Smooth muscle cell (in vitro differentiated cells): ENCODE measurements at regions not wholly inside any gene's neighbourhood (a gene's known extent, or its start where the extent isn't known, plus 50 kb on each side); places are given as distances from the start of the nearest gene placed in this dataset.
A peak's percentile ranks its signal among the peaks of the same experiment; 100 is the strongest.

ENCODE experiments used
- DNase-seq: peaks from one replicate; lab custom pipeline; 2025; ENCODE audit not compliant: unreplicated experiment; lab: John Stamatoyannopoulos, UW
- H2AFZ ChIP-seq: fragments of 200-600 bp; sonication (generic); 2 replicates; pipeline ENCODE4 v1.6.0; 2016; ENCODE audit warnings: antibody characterized with exemption, low read depth, mild to moderate bottlenecking
- H3F3A ChIP-seq: fragments of 200-600 bp; sonication (generic); 2 replicates; pipeline ENCODE4 v1.6.0; 2017; ENCODE audit warnings: antibody characterized with exemption, low read depth
- H3K27ac ChIP-seq: fragments of 200-600 bp; sonication (generic); 2 replicates; pipeline ENCODE4 v1.5.1; 2016; ENCODE audit warnings: low read depth, mild to moderate bottlenecking
- H3K27me3 ChIP-seq: fragments of 200-600 bp; sonication (generic); 2 replicates; pipeline ENCODE4 v1.6.1; 2016; ENCODE audit warnings: low read depth, mild to moderate bottlenecking
- H3K36me3 ChIP-seq: fragments of 200-600 bp; sonication (generic); 2 replicates; pipeline ENCODE4 v1.5.1; 2016; ENCODE audit warnings: low read depth
- H3K4me1 ChIP-seq: fragments of 200-600 bp; sonication (generic); 2 replicates; pipeline ENCODE4 v1.5.1; 2016; ENCODE audit warnings: low read depth
- H3K4me2 ChIP-seq: fragments of 200-600 bp; sonication (generic); 2 replicates; pipeline ENCODE4 v1.6.0; 2016; ENCODE audit warnings: mild to moderate bottlenecking
- H3K4me3 ChIP-seq: fragments of 200-600 bp; sonication (generic); 2 replicates; pipeline ENCODE4 v1.5.1; 2016; ENCODE audit warnings: mild to moderate bottlenecking
- H3K79me2 ChIP-seq: fragments of 200-600 bp; sonication (generic); 2 replicates; pipeline ENCODE4 v1.6.0; 2016; ENCODE audit warnings: low read depth, mild to moderate bottlenecking
- H3K9ac ChIP-seq: fragments of 200-600 bp; sonication (generic); 2 replicates; pipeline ENCODE4 v1.6.0; 2016; ENCODE audit warnings: low read depth
- H3K9me3 ChIP-seq: fragments of 200-600 bp; sonication (generic); replicated peaks from 2 replicates; pipeline ENCODE4 v1.5.1; 2016; ENCODE audit warnings: low read depth
- H4K20me1 ChIP-seq: fragments of 200-600 bp; sonication (generic); 2 replicates; pipeline ENCODE4 v1.6.0; 2016; ENCODE audit warnings: low read depth
- WGBS: methylation state at CpG from one replicate; pipeline ENCODE4 v1.1.7; 2016; ENCODE audit warnings: low lambda C conversion rate; 5-methylcytosine and 5-hydroxymethylcytosine counted together
- TF ChIP-seq, protein P1 (sequence below): fragments of 200-600 bp; sonication (generic); IDR thresholded peaks from 2 replicates; pipeline ENCODE4 v1.5.1; 2017; ENCODE audit warnings: borderline replicate concordance, mild to moderate bottlenecking, antibody characterized with exemption; ENCODE audit not compliant: insufficient read depth, poor library complexity, severe bottlenecking

DNA sequence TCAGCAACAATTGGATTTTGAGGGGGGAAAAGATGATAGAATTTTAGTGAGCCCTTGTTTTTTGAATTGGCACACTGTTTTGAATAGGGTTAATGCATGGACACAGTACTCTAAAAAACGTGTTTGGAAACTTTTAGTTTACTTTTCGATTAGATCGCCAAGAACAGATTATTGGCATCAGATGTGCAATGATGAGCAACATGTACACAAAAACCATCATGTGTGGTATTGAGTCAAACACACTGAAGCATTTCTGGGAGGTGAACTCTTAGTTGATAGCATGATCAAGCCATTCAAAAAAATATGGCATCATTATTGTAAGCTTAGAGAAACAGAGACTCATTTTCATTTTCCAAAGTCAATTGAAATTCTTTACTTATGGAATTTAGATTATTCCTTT lies 329.2 kb downstream of the ADAMTS20 start:
- 89% methylated on average over 3 of the region's 3 CpGs for WGBS
- no peak for DNase-seq
- no peak overlapping the region for H3K4me3 ChIP-seq
- no peaks in the 10 kb centered on the region for H3K27me3 ChIP-seq
- no peaks in the 10 kb centered on the region for H3K36me3 ChIP-seq
- H4K20me1 ChIP-seq = no peaks in the 10 kb centered on the region
- H3K9ac ChIP-seq = no peak overlapping the region
- H3K9me3 ChIP-seq = no peaks in the 10 kb centered on the region
- TF ChIP-seq, protein P1, sequence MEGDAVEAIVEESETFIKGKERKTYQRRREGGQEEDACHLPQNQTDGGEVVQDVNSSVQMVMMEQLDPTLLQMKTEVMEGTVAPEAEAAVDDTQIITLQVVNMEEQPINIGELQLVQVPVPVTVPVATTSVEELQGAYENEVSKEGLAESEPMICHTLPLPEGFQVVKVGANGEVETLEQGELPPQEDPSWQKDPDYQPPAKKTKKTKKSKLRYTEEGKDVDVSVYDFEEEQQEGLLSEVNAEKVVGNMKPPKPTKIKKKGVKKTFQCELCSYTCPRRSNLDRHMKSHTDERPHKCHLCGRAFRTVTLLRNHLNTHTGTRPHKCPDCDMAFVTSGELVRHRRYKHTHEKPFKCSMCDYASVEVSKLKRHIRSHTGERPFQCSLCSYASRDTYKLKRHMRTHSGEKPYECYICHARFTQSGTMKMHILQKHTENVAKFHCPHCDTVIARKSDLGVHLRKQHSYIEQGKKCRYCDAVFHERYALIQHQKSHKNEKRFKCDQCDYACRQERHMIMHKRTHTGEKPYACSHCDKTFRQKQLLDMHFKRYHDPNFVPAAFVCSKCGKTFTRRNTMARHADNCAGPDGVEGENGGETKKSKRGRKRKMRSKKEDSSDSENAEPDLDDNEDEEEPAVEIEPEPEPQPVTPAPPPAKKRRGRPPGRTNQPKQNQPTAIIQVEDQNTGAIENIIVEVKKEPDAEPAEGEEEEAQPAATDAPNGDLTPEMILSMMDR = no peak
- H3F3A ChIP-seq = no peaks in the 10 kb centered on the region
- H2AFZ ChIP-seq = no peak overlapping the region
- H3K4me1 ChIP-seq = no peaks in the 10 kb centered on the region
- H3K4me2 ChIP-seq = no peak overlapping the region
- no peaks in the 10 kb centered on the region for H3K79me2 ChIP-seq
- H3K27ac ChIP-seq = no peak overlapping the region

DNA sequence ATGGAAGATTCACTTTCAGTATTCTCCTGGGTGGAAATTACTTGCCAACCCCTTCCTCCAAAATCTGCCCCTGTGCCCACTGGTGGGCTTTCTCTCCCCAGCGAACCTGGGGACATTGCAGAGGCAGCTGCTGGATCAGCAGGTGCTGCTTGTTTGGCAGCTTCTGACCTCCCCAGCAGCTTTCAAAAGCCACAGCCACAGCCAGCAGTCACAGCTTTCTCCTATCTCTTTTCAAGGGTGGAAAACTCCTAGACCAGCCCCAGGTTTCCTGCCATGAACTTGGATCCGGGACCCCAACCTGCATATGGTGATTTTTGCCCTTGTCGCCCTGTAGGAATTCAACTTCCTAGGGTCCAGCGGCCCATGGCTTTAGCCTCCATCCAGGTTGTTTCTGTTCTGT lies 330.8 kb downstream of the ADAMTS20 start:
- no peak for DNase-seq
- no peaks in the 10 kb centered on the region for H3K36me3 ChIP-seq
- H3K9ac ChIP-seq = no peak overlapping the region
- H3K27me3 ChIP-seq = no peaks in the 10 kb centered on the region
- no peak overlapping the region for H2AFZ ChIP-seq
- H3K79me2 ChIP-seq = no peaks in the 10 kb centered on the region
- TF ChIP-seq, protein P1 = no peak
- no peaks in the 10 kb centered on the region for H3K9me3 ChIP-seq
- no peak overlapping the region for H3K4me2 ChIP-seq
- H3K4me1 ChIP-seq = no peaks in the 10 kb centered on the region
- H3F3A ChIP-seq = no peaks in the 10 kb centered on the region
- WGBS = 85% methylated on average over 4 of the region's 4 CpGs
- no peaks in the 10 kb centered on the region for H4K20me1 ChIP-seq
- no peak overlapping the region for H3K4me3 ChIP-seq
- no peak overlapping the region for H3K27ac ChIP-seq

DNA sequence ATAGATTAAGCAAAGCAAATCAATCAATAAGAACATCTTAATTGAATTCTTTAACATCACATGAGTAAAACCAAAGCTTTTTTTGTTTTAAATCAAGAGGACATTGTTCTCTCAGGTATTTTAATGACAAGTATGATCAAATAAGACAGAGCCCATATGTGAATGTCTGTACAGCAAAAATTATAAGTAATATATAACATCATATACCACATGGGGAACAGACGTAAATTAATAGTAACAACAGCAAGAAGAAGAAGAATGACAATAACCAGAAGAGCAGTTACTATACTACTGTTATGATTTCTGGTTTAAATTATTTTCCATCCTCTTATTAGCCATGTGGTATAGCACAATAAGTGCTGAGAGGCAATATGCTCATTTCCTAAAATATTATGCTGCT lies 335.5 kb downstream of the ADAMTS20 start:
- H4K20me1 ChIP-seq = no peaks in the 10 kb centered on the region
- peak overlapping the region; percentile 64 for H2AFZ ChIP-seq
- no peaks in the 10 kb centered on the region for H3K36me3 ChIP-seq
- peak overlapping the region; percentile 22 for H3K4me2 ChIP-seq
- H3F3A ChIP-seq = peaks cover 9% of the 10 kb centered on the region
- H3K79me2 ChIP-seq = peaks cover 10% of the 10 kb centered on the region
- 91% methylated on average over 1 of the region's 1 CpG for WGBS
- H3K9ac ChIP-seq = no peak overlapping the region
- H3K27me3 ChIP-seq = no peaks in the 10 kb centered on the region
- H3K4me3 ChIP-seq = no peak overlapping the region
- no peak for DNase-seq
- H3K4me1 ChIP-seq = peaks cover 10% of the 10 kb centered on the region
- no peaks in the 10 kb centered on the region for H3K9me3 ChIP-seq
- no peak overlapping the region for H3K27ac ChIP-seq
- TF ChIP-seq, protein P1 = no peak

DNA sequence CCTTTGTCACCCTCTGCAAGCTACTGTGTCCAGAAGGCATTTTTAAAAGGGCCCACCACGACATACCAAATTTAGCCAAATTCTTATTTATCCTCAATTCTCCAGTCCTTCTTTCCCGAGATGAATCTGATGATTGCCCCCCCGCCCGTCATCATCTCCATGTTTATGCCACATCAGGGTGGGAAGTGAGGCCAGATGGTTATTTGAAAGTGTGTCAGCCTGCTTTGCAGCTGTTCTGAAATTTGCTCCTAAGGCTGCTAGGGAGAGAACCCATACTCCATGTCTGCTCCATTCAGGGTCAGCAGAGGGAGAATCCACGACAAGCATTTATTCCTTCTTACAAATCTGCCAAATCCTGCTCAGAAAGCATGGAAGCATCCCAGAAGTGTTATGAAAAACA lies 337.8 kb downstream of the ADAMTS20 start:
- Histone ChIP-seq H4K20me1 (no peaks in the 10 kb centered on the region), H3F3A (peaks cover 9% of the 10 kb centered on the region), H3K27me3 (no peaks in the 10 kb centered on the region), H3K9ac (no peak overlapping the region), H2AFZ (peak overlapping the region; percentile 13), H3K4me1 (peaks cover 30% of the 10 kb centered on the region), H3K9me3 (no peaks in the 10 kb centered on the region), H3K27ac (peak overlapping the region; percentile 98), H3K36me3 (no peaks in the 10 kb centered on the region), H3K79me2 (peaks cover 10% of the 10 kb centered on the region), H3K4me3 (no peak overlapping the region), H3K4me2 (no peak overlapping the region)
- TF ChIP-seq, protein P1 = no peak
- 96% methylated on average over 5 of the region's 5 CpGs for WGBS
- DNase-seq = no peak
